ENCODE measurements at regions not wholly inside any gene's neighbourhood (a gene's known extent, or its start where the extent isn't known, plus 50 kb on each side); places are given as distances from the start of the nearest gene placed in this dataset.
"Not testable (repeated sequence)": the region's sequence is repeated elsewhere in the genome, so short reads cannot be mapped to it uniquely, and the experiment has no call there.

GRCh38 chr10:33035411-33035810, 77.4 kb upstream of the ITGB1 start:
- DNase-seq: no peak

- no peak for DNase-seq
Observed at GRCh38 chr10:33034931-33035330, 76.9 kb upstream of the ITGB1 start.

GRCh38 chr10:33032654-33033151, 74.7 kb upstream of the ITGB1 start:
- DNase-seq: peak; percentile 79

GRCh38 chr10:33031815-33032653, 74.0 kb upstream of the ITGB1 start:
- no peak for DNase-seq

GRCh38 chr10:33031171-33031570, 73.1 kb upstream of the ITGB1 start:
- no peak for DNase-seq

- DNase-seq: not testable (repeated sequence)
Observed at GRCh38 chr10:33028515-33028914, 70.5 kb upstream of the ITGB1 start.

- DNase-seq: no peak
Observed at GRCh38 chr10:33027088-33027487, 69.1 kb upstream of the ITGB1 start.

- DNase-seq: no peak
Observed at GRCh38 chr10:33026422-33026821, 68.4 kb upstream of the ITGB1 start.

- no peak for DNase-seq
Observed at GRCh38 chr10:33025910-33026309, 67.9 kb upstream of the ITGB1 start.

- no peak for DNase-seq
Observed at GRCh38 chr10:33025039-33025438, 67.0 kb upstream of the ITGB1 start.

- DNase-seq: no peak
Observed at GRCh38 chr10:33022691-33023090, 64.7 kb upstream of the ITGB1 start.

- peak; percentile 36 for DNase-seq
Observed at GRCh38 chr10:33022090-33022489, 64.1 kb upstream of the ITGB1 start.

- no peak for DNase-seq
Observed at GRCh38 chr10:33016988-33017387, 59.0 kb upstream of the ITGB1 start.

- DNase-seq: peak; percentile 74
Observed at GRCh38 chr10:33015761-33016547, 57.9 kb upstream of the ITGB1 start.

- not testable (repeated sequence) for DNase-seq
Observed at GRCh38 chr10:33013331-33013730, 55.3 kb upstream of the ITGB1 start.

- peak; percentile 10 for DNase-seq
Observed at GRCh38 chr10:33012306-33012705, 54.3 kb upstream of the ITGB1 start.

- DNase-seq: peak; percentile 97
Observed at GRCh38 chr10:33010132-33011037, 52.4 kb upstream of the ITGB1 start.

GRCh38 chr10:33009244-33010131, 51.5 kb upstream of the ITGB1 start:
- DNase-seq: peak; percentile 7

- DNase-seq: peak; percentile 90
Observed at GRCh38 chr10:33008499-33009243, 50.6 kb upstream of the ITGB1 start.

- DNase-seq: not testable (repeated sequence)
Observed at GRCh38 chr10:33007731-33008381, 49.8 kb upstream of the ITGB1 start.

Data from fibroblast of skin of right quadriceps (primary cell).